KMS-11 (cell line): ENCODE measurements at regions not wholly inside any gene's neighbourhood (a gene's known extent, or its start where the extent isn't known, plus 50 kb on each side); places are given as distances from the start of the nearest gene placed in this dataset.

Experiments
- H2AFZ ChIP-seq: fragments of 200-600 bp; sonication (generic); 2 replicates; pipeline ENCODE4 v1.6.1; 2016; ENCODE audit warnings: antibody characterized with exemption, mixed run types, low read depth
- H3K27ac ChIP-seq: fragments of 200-600 bp; sonication (generic); 2 replicates; pipeline ENCODE4 v1.6.1; 2016; ENCODE audit warnings: mild to moderate bottlenecking, mixed run types
- H3K27me3 ChIP-seq: fragments of 200-600 bp; sonication (generic); 2 replicates; pipeline ENCODE4 v1.6.1; 2017; ENCODE audit warnings: mild to moderate bottlenecking, low read depth, mixed run types, moderate library complexity; ENCODE audit not compliant: insufficient read depth
- H3K36me3 ChIP-seq: fragments of 200-600 bp; sonication (generic); 2 replicates; pipeline ENCODE4 v1.6.1; 2017; ENCODE audit warnings: mild to moderate bottlenecking, mixed run types; ENCODE audit not compliant: insufficient read depth
- H3K4me1 ChIP-seq: fragments of 200-600 bp; sonication (generic); 2 replicates; pipeline ENCODE4 v1.6.1; 2016; ENCODE audit warnings: mild to moderate bottlenecking, low read depth, mixed run types; ENCODE audit not compliant: poor library complexity, severe bottlenecking
- H3K4me2 ChIP-seq: fragments of 200-600 bp; sonication (generic); 2 replicates; pipeline ENCODE4 v1.7.0; 2016; ENCODE audit warnings: mild to moderate bottlenecking, mixed run types
- H3K4me3 ChIP-seq: fragments of 200-600 bp; sonication (generic); IDR thresholded peaks from 2 replicates; pipeline ENCODE4 v1.6.1; 2017; ENCODE audit warnings: low read depth, low read length, mixed read lengths; ENCODE audit not compliant: insufficient read depth
- H3K79me2 ChIP-seq: fragments of 200-600 bp; sonication (generic); 2 replicates; pipeline ENCODE4 v1.6.1; 2016; ENCODE audit warnings: low read depth, mixed run types; ENCODE audit not compliant: insufficient read depth
- H3K9ac ChIP-seq: fragments of 200-600 bp; sonication (generic); 2 replicates; pipeline ENCODE4 v1.6.1; 2016; ENCODE audit warnings: mild to moderate bottlenecking, mixed run types
- H4K20me1 ChIP-seq: fragments of 200-600 bp; sonication (generic); 2 replicates; pipeline ENCODE4 v1.6.1; 2016; ENCODE audit warnings: mild to moderate bottlenecking, mixed run types; ENCODE audit not compliant: insufficient read depth
- CTCF ChIP-seq: fragments of 200-600 bp; sonication (generic); conservative IDR thresholded peaks from 2 replicates; pipeline ENCODE4 v1.6.1; 2017; ENCODE audit warnings: low read depth, mild to moderate bottlenecking, antibody characterized with exemption, low read length, moderate library complexity, mixed read lengths

- H3K36me3 ChIP-seq = no peaks in the 10 kb centered on the region
- no peak for TF ChIP-seq CTCF
- no peak overlapping the region for H3K4me2 ChIP-seq
- H3K4me1 ChIP-seq = no peaks in the 10 kb centered on the region
- H3K79me2 ChIP-seq = no peaks in the 10 kb centered on the region
- no peak overlapping the region for H3K27ac ChIP-seq
- H3K4me3 ChIP-seq = no peak overlapping the region
- no peaks in the 10 kb centered on the region for H3K27me3 ChIP-seq
- no peaks in the 10 kb centered on the region for H4K20me1 ChIP-seq
- no peak overlapping the region for H2AFZ ChIP-seq
- H3K9ac ChIP-seq = no peak overlapping the region
Measured at GRCh38 chr12:124446364-124446763, 121.0 kb downstream of the NCOR2 start.

- Histone ChIP-seq H3K27me3 (no peaks in the 10 kb centered on the region), H3K79me2 (no peaks in the 10 kb centered on the region), H3K4me2 (no peak overlapping the region), H3K9ac (no peak overlapping the region), H2AFZ (no peak overlapping the region), H3K27ac (no peak overlapping the region), H4K20me1 (no peaks in the 10 kb centered on the region), H3K4me3 (no peak overlapping the region), H3K36me3 (no peaks in the 10 kb centered on the region), H3K4me1 (no peaks in the 10 kb centered on the region)
- no peak for TF ChIP-seq CTCF
Measured at GRCh38 chr12:124445826-124446225, 121.6 kb downstream of the NCOR2 start.

- no peak overlapping the region for H3K9ac ChIP-seq
- no peaks in the 10 kb centered on the region for H3K36me3 ChIP-seq
- H3K27me3 ChIP-seq = no peaks in the 10 kb centered on the region
- H3K4me1 ChIP-seq = no peaks in the 10 kb centered on the region
- no peak overlapping the region for H3K4me3 ChIP-seq
- no peak overlapping the region for H3K27ac ChIP-seq
- no peaks in the 10 kb centered on the region for H4K20me1 ChIP-seq
- H2AFZ ChIP-seq = no peak overlapping the region
- no peaks in the 10 kb centered on the region for H3K79me2 ChIP-seq
- TF ChIP-seq CTCF = no peak
- H3K4me2 ChIP-seq = no peak overlapping the region
Measured at GRCh38 chr12:124445121-124445718, 122.2 kb downstream of the NCOR2 start.

- TF ChIP-seq CTCF = no peak
- Histone ChIP-seq H3K27ac (no peak overlapping the region), H3K36me3 (no peaks in the 10 kb centered on the region), H3K4me2 (no peak overlapping the region), H4K20me1 (no peaks in the 10 kb centered on the region), H3K79me2 (no peaks in the 10 kb centered on the region), H3K27me3 (no peaks in the 10 kb centered on the region), H2AFZ (no peak overlapping the region), H3K4me3 (no peak overlapping the region), H3K4me1 (no peaks in the 10 kb centered on the region), H3K9ac (no peak overlapping the region)
Measured at GRCh38 chr12:124443931-124444712, 123.3 kb downstream of the NCOR2 start.
